Left lobe of liver (tissue), 2 donors: ENCODE measurements at regions not wholly inside any gene's neighbourhood (a gene's known extent, or its start where the extent isn't known, plus 50 kb on each side); places are given as distances from the start of the nearest gene placed in this dataset.

Experiments
- ATAC-seq: fragments of 200-7000 bp; cut with Tn5 transposase; one replicate; pipeline ENCODE4 v1.9.1; 2020; ENCODE audit warnings: mild to moderate bottlenecking, moderate library complexity
- DNase-seq: peaks from one replicate; pipeline ENCODE4 v3.0.0-alpha.2; 2020; ENCODE audit warnings: low spot score
- donor health status: DM: no; HTN: no; CAD: no; lungs with moderate emphysema.
- donor health status: DM: no; HTN: yes; CAD: no.

- no peak for DNase-seq
- no peak for ATAC-seq
Observed at GRCh38 chr5:142438573-142438972, 113.8 kb upstream of the SPRY4 start.

DNA sequence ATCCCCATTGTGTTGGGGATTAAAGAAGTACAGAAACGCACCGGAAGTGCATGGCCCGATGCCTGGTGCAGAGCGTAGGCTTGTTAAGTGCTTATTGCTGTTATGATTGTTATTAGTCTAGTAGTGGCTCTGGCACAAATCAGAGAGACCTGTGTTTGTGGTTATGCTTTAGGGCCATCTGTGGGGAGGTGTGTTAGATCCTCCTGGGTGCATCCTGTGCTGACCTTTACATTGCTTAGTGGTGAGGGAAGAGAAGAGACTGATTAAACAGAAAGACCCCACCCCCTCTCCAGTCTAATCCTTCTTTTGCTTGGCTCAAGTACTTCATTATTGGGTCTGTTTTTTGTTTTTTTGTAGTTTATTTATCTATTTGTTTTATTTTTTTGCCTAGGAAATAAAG lies 112.7 kb upstream of the SPRY4 start:
- ATAC-seq (no peak), DNase-seq (no peak)

- ATAC-seq (no peak), DNase-seq (no peak)
Observed at GRCh38 chr5:142435410-142436115, 110.7 kb upstream of the SPRY4 start.

DNA sequence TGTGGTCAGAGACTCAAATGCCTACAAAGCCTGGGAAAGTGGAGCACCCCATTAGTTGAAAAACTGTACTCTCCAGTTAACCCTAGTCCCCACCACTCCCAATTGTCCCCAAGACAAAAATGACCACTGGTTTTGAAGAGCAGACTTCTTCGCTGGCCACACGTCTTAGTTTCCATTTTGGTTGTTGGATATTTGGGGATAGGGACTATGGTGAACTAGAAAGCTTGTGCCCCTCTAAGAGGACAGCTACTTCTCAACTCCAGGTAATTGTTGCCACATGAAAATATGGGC lies 109.4 kb upstream of the SPRY4 start:
- ATAC-seq: no peak
- no peak for DNase-seq

GRCh38 chr5:142433526-142434321 lies 108.9 kb upstream of the SPRY4 start:
- DNase-seq: no peak
- no peak for ATAC-seq

DNA sequence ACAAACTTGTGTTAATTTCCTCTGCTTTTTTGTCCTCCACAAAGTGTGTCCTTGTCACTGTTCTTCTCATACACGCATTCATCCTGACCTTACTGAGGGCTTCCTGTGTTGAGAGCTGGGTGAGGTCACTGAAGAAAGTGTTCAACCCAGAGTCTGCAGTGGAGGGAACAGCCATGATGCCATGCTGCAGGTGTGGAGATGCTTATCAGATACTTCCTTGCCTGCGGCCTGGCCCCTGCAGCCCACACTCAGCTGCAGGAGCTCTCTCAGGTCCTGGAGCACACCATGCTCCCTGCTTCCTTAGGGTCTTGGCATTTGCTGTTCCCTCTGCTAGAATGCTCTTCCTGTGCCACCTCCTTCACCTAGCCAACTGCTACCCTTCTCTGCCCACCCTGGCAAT lies 108.1 kb upstream of the SPRY4 start:
- DNase-seq (no peak), ATAC-seq (peak; percentile 26)

DNA sequence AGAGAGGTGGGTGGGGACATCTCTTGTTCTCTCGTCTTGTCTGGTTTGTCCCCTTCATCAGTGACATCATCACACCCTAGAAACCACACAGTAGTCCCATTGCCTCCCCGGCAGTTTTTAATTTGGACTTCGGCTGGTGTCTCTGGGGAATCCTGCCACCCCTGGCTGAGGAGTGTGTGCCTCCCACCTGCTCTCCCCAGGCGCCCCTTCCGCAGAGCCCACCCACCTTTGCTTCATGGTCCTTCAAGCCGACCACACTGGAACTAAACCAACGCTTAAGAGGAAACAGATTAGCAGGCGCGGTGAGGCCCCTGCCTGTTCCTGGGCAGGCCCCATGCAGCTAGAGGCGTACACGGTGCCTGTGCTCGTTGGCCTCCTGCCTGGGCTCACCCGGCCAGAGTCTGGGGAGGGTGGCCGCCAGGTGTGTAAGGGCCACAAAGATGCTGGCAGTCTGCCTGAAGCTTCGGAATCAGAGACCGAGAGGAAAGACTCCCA lies 107.6 kb upstream of the SPRY4 start:
- DNase-seq: no peak

DNA sequence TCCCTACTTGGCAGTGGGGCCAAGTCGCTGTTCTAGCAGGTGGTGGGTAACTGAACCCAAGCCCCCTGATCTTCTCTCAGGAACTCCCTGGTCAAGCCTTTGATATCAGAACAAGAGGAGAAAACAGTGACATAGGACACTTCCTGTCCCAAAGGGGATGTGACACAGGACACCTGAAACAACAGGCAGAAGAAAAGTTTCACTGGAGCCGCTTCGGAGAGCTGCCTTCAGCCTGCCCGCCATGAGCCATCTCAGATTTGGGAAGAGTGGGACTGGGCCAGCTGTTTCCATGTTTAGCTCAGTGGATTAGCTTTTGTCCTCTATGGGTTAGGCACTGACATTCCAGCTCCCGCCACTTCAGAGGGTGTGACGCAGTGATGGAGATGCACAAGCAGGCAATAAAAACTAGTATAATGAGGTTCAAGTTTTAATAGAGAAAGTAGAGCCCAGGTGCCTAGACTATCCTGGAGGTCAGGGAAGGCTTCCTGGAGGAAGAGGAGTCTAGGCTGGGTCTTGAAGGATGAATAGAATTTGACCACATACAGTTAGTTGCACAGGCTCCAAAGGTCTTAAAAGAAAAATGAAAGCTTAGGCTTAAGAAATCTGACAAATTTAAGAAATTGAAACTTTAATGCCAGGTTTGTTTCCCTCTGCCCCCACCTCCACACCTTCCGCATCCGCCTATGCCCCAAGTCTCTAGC lies 104.1 kb upstream of the SPRY4 start:
- no peak for DNase-seq
- no peak for ATAC-seq

More for the DNA sequence above, 107.6 kb upstream of the SPRY4 start:
- no peak for ATAC-seq

- no peak for DNase-seq
- no peak for ATAC-seq
Observed at GRCh38 chr5:142428036-142428772, 103.4 kb upstream of the SPRY4 start.

DNA sequence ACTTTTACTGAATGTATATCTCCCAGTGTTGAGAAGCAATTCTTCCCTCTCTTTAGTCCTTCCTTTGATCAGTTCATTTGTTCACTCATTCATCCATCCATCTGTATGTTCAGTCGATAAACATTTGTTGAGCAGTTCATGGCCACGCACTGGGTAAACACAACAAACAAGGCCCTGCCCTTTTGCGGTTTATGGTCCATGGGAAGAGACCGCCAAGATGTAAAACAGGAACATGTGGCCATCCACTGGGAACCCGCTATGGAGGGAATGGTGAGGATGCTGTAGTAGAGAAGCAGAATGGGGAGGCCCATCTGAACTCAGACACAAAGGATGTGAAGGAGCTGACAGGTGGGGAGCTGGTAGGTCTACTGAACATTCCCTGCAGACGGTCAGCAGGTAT lies 102.7 kb upstream of the SPRY4 start:
- no peak for ATAC-seq
- no peak for DNase-seq

DNA sequence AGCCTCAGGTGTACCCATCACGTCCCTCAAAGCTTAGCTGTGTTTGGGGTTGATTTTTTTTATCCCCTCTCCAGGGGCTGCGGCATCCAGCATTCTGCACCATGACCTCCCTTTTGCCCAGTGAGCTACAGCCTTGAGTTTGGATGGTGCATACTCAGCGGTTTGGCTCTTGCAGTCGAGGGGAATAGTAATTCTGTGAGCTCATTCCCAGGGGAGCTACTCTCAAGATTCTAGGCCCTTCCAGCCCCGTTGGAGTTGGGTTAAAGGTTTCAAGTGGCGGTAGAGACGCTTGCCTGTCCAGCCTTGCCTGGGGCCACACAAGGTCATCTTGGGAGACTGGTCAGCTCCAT lies 102.2 kb upstream of the SPRY4 start:
- no peak for DNase-seq
- ATAC-seq: no peak

DNA sequence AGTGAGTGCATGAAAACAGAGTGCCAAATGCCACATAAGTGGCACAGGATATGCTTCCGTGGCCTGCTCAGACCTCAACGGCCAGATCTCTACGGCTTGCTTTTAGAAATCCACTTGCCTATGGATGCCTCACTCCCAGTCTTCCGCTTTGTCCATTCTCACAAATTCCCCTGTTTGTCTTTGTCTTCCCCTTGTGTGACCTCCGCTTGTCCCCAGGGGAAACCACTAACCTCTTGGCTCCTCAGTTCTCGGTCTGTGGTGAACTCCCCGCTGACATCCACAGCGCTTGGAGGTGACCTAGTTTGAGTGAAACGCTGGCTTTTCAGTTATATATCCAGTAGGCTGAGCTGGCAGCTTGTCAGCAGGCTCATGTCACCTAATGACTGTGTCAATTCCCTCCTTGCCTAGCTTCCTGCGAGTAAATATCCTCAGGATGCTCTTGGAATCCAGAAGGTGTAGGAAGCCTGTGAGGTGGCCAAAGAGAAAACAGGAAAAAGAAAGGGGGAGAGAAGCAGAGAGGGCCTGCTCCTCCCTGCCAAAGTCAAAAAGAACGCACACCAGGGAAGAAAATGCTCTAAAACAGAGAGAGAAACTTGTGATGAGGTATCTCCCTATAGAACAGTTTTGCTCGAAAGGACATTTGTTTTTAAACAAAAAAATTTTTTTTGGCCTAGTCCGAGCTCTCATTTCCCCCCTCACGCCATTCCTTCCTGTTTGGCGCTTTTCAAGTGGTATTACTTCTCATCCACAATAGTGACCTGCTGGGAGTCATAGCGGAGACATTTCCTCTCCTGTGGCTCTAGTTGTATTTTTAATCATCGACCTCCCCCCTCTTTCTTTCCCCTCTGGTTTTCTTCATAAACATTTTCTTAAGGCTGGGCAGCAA lies 101.6 kb upstream of the SPRY4 start:
- DNase-seq: no peak
- ATAC-seq: no peak

- DNase-seq (no peak), ATAC-seq (no peak)
Observed at GRCh38 chr5:142425286-142426065, 100.7 kb upstream of the SPRY4 start.

DNA sequence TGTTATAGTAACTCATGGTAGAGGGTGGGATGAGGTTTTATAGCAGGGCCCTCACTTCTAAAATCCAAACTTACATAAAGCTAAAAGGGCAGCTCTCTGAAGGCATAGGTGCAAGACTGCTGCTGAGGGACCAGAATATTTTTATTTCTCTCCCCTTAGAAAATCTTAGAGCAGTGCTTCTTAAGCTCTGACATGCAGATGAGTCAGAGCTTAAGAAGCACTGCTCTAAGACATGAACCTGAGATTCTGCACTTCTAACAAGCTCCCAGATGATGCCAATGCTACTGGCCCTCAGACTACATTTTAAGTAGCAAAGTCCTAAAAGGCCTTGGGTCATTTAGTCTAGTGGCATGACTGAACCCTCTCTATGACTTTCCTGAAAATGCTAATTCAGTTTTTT lies 97.6 kb upstream of the SPRY4 start:
- DNase-seq: no peak

GRCh38 chr5:142421621-142422397 lies 97.0 kb upstream of the SPRY4 start:
- DNase-seq (no peak), ATAC-seq (no peak)

More for the DNA sequence above, 97.6 kb upstream of the SPRY4 start:
- ATAC-seq: no peak

GRCh38 chr5:142421228-142421617 lies 96.4 kb upstream of the SPRY4 start:
- no peak for DNase-seq
- peak; percentile 91 for ATAC-seq

- no peak for DNase-seq
- no peak for ATAC-seq
Observed at GRCh38 chr5:142420561-142421227, 95.9 kb upstream of the SPRY4 start.

- no peak for DNase-seq
- no peak for ATAC-seq
Observed at GRCh38 chr5:142412581-142412980, 87.8 kb upstream of the SPRY4 start.
